ENCODE measurements at regions not wholly inside any gene's neighbourhood (a gene's known extent, or its start where the extent isn't known, plus 50 kb on each side); places are given as distances from the start of the nearest gene placed in this dataset.

DNA sequence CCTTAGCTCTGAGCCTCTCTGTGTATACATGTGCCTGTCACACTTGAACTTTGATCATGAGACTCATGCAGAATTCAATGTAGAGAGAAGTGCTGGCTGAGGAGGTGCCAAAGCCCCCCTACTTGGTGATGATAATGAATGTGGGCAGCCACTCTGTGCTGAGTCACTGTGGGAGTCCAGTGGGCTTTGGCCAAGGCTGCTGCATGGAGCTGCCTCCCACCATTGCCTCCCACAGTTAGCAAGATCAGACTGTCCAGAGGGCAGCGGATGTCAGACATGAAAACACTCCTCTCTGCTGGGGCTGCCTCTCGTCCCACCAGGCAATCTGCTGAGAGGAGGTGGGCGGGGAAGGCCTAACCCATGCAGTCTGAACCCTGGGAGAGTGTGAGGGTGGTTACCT lies 180.3 kb downstream of the SH2D4B start:
- no peak for TF ChIP-seq EZH2 (IDR thresholded peaks at IDR 0.05)
- no peak for TF ChIP-seq POLR2AphosphoS5 (IDR thresholded peaks at IDR 0.05; ENCODE audit: borderline replicate concordance, low read depth, low read length)
- no peak for TF ChIP-seq FOXP2 (optimal IDR thresholded peaks at IDR 0.05; ENCODE audit: control extremely low read depth, extremely low read length, insufficient read depth)
